Fibroblast of lung (primary cell): ENCODE measurements at regions not wholly inside any gene's neighbourhood (a gene's known extent, or its start where the extent isn't known, plus 50 kb on each side); places are given as distances from the start of the nearest gene placed in this dataset.

Source experiments
- DNase-seq, 2 donors: peaks; one replicate each; pipeline versions ENCODE4 v3.0.0 to v3.0.0-alpha.2; 2010; ENCODE audit warnings: low read depth in 2 of 2
- H2AFZ ChIP-seq: 2 replicates; pipeline ENCODE4 v1.5.1; 2012; ENCODE audit warnings: low read length, control low read depth, inconsistent platforms
- H3K27ac ChIP-seq: 2 replicates; pipeline ENCODE4 v1.5.1; 2011; ENCODE audit warnings: low read length, control low read depth; ENCODE audit not compliant: insufficient read depth
- H3K27me3 ChIP-seq: 2 replicates; pipeline ENCODE4 v1.5.1; 2011; ENCODE audit warnings: mild to moderate bottlenecking, low read length; ENCODE audit not compliant: control insufficient read depth, insufficient read depth
- H3K36me3 ChIP-seq: 2 replicates; pipeline ENCODE4 v1.5.1; 2011; ENCODE audit warnings: low read length; ENCODE audit not compliant: control insufficient read depth, insufficient read depth
- H3K4me1 ChIP-seq: 2 replicates; pipeline ENCODE4 v1.5.1; 2011; ENCODE audit warnings: low read length; ENCODE audit not compliant: control insufficient read depth, insufficient read depth; ENCODE audit errors: extremely low read depth
- H3K4me2 ChIP-seq: 2 replicates; pipeline ENCODE4 v1.5.1; 2011; ENCODE audit warnings: low read length, control low read depth; ENCODE audit not compliant: insufficient read depth; ENCODE audit errors: extremely low read depth
- H3K4me3 ChIP-seq, 4 experiments: fragments of 200-600 bp in 1 of 4; sonication (generic) in 1 of 4; replicated peaks in 1 of 4; 2 replicates each; pipeline ENCODE4 v1.5.1; 2011 to 2016; ENCODE audit warnings: low read length in 4 of 4, low read depth in 3 of 4, mild to moderate bottlenecking in 3 of 4, control low read depth in 2 of 4, inconsistent platforms in 1 of 4, mixed read lengths in 1 of 4; ENCODE audit not compliant: insufficient read depth in 1 of 4; ENCODE audit errors: control extremely low read depth in 1 of 4
- H3K79me2 ChIP-seq: 2 replicates; pipeline ENCODE4 v1.5.1; 2012; ENCODE audit warnings: mild to moderate bottlenecking, low read length, inconsistent platforms; ENCODE audit not compliant: control insufficient read depth, insufficient read depth
- H3K9ac ChIP-seq: 2 replicates; pipeline ENCODE4 v1.5.1; 2011; ENCODE audit warnings: mild to moderate bottlenecking, low read length, control low read depth; ENCODE audit not compliant: insufficient read depth
- H3K9me3 ChIP-seq: 2 replicates; pipeline ENCODE4 v1.5.1; 2012; ENCODE audit warnings: low read depth, low read length; ENCODE audit not compliant: control insufficient read depth, insufficient read depth
- H4K20me1 ChIP-seq: 2 replicates; pipeline ENCODE4 v1.5.1; 2011; ENCODE audit warnings: low read length; ENCODE audit not compliant: control insufficient read depth, insufficient read depth; ENCODE audit errors: extremely low read depth
- EZH2 ChIP-seq: IDR thresholded peaks from 2 replicates; pipeline ENCODE4 v1.5.1; 2012; ENCODE audit warnings: low read length, control low read depth, mild to moderate bottlenecking; ENCODE audit errors: missing control alignments
- TF ChIP-seq, protein P1 (sequence below), 2 donors: IDR thresholded peaks in 1 of 2; conservative IDR thresholded peaks in 1 of 2; 1 replicate in 1 of 2; 2 replicates in 1 of 2; pipeline ENCODE4 v1.5.1; 2011 to 2012; ENCODE audit warnings: low read length in 2 of 2, control low read depth in 1 of 2, inconsistent platforms in 1 of 2, low read depth in 1 of 2, mild to moderate bottlenecking in 1 of 2

DNA sequence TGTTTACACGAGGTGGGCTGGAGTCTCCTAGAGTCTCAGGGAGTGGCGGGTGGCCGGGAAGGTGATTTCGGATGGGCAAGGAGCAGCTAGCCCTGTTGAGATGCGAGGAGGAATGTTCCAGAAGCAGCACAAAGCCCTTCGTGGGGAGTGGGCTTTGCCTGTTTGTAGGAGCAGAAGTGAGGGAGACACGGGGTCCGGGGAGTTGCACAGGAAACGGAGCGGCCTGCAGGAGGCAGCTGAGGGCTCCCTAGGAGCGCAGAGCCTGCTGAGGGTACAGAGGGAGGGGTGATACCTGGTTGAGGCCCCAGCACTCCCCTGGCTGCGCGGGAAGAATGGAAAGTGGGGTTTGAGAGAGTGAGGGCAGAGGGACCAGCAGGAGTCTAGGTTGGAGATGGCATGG, 847.2 kb downstream of the TBC1D22A start:
- TF ChIP-seq, protein P1, sequence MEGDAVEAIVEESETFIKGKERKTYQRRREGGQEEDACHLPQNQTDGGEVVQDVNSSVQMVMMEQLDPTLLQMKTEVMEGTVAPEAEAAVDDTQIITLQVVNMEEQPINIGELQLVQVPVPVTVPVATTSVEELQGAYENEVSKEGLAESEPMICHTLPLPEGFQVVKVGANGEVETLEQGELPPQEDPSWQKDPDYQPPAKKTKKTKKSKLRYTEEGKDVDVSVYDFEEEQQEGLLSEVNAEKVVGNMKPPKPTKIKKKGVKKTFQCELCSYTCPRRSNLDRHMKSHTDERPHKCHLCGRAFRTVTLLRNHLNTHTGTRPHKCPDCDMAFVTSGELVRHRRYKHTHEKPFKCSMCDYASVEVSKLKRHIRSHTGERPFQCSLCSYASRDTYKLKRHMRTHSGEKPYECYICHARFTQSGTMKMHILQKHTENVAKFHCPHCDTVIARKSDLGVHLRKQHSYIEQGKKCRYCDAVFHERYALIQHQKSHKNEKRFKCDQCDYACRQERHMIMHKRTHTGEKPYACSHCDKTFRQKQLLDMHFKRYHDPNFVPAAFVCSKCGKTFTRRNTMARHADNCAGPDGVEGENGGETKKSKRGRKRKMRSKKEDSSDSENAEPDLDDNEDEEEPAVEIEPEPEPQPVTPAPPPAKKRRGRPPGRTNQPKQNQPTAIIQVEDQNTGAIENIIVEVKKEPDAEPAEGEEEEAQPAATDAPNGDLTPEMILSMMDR (conservative IDR thresholded peaks at IDR 0.05 in 1 of 2, IDR thresholded peaks at IDR 0.05 in 1 of 2; ENCODE audit: low read depth in 1 of 2, low read length in 2 of 2), result no peak
- no peak for TF ChIP-seq EZH2
- Histone ChIP-seq H3K4me2 (no peak overlapping the region), H3K27me3 (no peaks in the 10 kb centered on the region), H3K4me1 (no peaks in the 10 kb centered on the region), H3K9ac (no peak overlapping the region), H3K9me3 (no peaks in the 10 kb centered on the region), H4K20me1 (no peaks in the 10 kb centered on the region), H3K27ac (no peak overlapping the region), H3K36me3 (no peaks in the 10 kb centered on the region), H2AFZ (no peak overlapping the region), H3K4me3 (no peak overlapping the region), H3K79me2 (no peaks in the 10 kb centered on the region)
- DNase-seq, result no peak

DNA sequence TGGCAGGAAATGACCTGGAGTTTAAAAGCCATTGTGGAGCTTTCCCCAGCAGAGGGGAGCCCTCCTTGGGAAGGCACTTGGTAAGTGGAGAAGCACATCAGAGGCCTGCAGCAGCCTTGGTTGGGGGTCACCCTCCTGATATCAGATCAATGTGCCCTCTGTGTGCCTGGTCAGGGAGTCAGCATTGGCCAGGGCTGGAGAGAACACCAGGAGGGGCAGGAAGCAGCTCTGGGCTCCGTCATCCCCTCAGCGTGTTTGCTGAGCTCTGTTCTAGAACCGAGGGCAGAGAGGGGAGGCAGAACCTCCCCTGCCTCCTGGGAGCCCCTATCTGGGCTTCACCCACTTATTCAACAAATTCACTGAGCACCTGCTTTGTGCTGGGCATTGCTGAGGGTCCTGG, 846.0 kb downstream of the TBC1D22A start:
- Histone ChIP-seq H3K27ac (no peak overlapping the region), H2AFZ (no peak overlapping the region), H4K20me1 (no peaks in the 10 kb centered on the region), H3K79me2 (no peaks in the 10 kb centered on the region), H3K9ac (no peak overlapping the region), H3K4me1 (no peaks in the 10 kb centered on the region), H3K4me2 (no peak overlapping the region), H3K9me3 (no peaks in the 10 kb centered on the region), H3K4me3 (no peak overlapping the region), H3K27me3 (no peaks in the 10 kb centered on the region), H3K36me3 (no peaks in the 10 kb centered on the region)
- no peak for TF ChIP-seq EZH2
- TF ChIP-seq, protein P1 (conservative IDR thresholded peaks at IDR 0.05 in 1 of 2, IDR thresholded peaks at IDR 0.05 in 1 of 2; ENCODE audit: low read depth in 1 of 2, low read length in 2 of 2), result no peak
- DNase-seq, result no peak

- H3K9ac ChIP-seq, result no peak overlapping the region
- no peak for DNase-seq
- H3K27me3 ChIP-seq, result no peaks in the 10 kb centered on the region
- H3K4me3 ChIP-seq, result no peak overlapping the region
- no peaks in the 10 kb centered on the region for H3K4me1 ChIP-seq
- H3K79me2 ChIP-seq, result no peaks in the 10 kb centered on the region
- H3K9me3 ChIP-seq, result no peaks in the 10 kb centered on the region
- no peaks in the 10 kb centered on the region for H3K36me3 ChIP-seq
- TF ChIP-seq EZH2, result no peak
- TF ChIP-seq, protein P1 (conservative IDR thresholded peaks at IDR 0.05 in 1 of 2, IDR thresholded peaks at IDR 0.05 in 1 of 2; ENCODE audit: low read depth in 1 of 2, low read length in 2 of 2), result no peak
- H4K20me1 ChIP-seq, result no peaks in the 10 kb centered on the region
- H3K27ac ChIP-seq, result no peak overlapping the region
- no peak overlapping the region for H2AFZ ChIP-seq
- H3K4me2 ChIP-seq, result no peak overlapping the region
Measured at GRCh38 chr22:47607486-47607885, 845.0 kb downstream of the TBC1D22A start.
